ENCODE measurements at regions not wholly inside any gene's neighbourhood (a gene's known extent, or its start where the extent isn't known, plus 50 kb on each side); places are given as distances from the start of the nearest gene placed in this dataset.

DNA sequence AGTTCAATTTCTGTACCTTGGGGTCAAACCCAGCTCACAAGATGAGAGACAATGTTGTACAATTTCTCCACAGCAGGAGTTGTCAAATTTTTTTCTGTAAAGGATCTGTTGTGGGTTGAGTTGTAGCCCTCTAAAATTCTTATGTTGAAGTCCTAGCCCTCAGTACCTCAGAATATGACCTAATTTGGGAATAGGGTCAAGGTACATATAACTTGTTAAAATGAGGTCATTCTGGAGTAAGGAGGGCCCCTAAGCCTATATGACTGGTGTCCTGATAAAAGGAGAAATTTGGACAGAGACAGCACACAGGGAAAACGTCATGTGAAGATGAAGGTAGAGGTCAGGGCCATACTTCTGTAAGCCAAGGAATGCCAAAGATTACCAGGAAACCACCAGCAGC, 264.9 kb downstream of the TTC8 start:
- Histone ChIP-seq H4K8ac (ENCODE audit: extremely low read depth, insufficient read depth, low read length) (no peak overlapping the region), H3K27ac (ENCODE audit: low read depth, low read length) (no peak overlapping the region), H3K36me3 (ENCODE audit: control insufficient read depth in 2 of 4, insufficient read depth in 4 of 4, low read length in 3 of 4) (no peaks in the 10 kb centered on the region), H4K20me1 (replicated peaks in 1 of 2; ENCODE audit: control insufficient read depth in 1 of 2, insufficient read depth in 2 of 2, low read length in 2 of 2) (no peaks in the 10 kb centered on the region), H3K23me2 (ENCODE audit: low read depth, low read length) (no peaks in the 10 kb centered on the region), H2BK15ac (ENCODE audit: low read length) (no peak overlapping the region), H3K23ac (ENCODE audit: insufficient read length) (no peak overlapping the region), H3K18ac (ENCODE audit: extremely low read depth, low read length) (no peak overlapping the region), H3K4me1 (replicated peaks in 1 of 4; ENCODE audit: control insufficient read depth in 3 of 4, insufficient read depth in 4 of 4, low read length in 3 of 4) (no peaks in the 10 kb centered on the region), H3K4me3 (ENCODE audit: extremely low read depth in 1 of 4, insufficient read depth in 2 of 4, low read depth in 3 of 4, low read length in 4 of 4) (no peak overlapping the region), H2BK20ac (ENCODE audit: low read length) (no peak overlapping the region), H2BK120ac (replicated peaks; ENCODE audit: low read depth, low read length) (no peak overlapping the region), H3K9me3 (ENCODE audit: insufficient read depth in 2 of 2, low read depth in 1 of 2, low read length in 1 of 2) (no peaks in the 10 kb centered on the region), H3K79me1 (ENCODE audit: low read depth, low read length) (no peaks in the 10 kb centered on the region), H3K27me3 (replicated peaks in 1 of 4; ENCODE audit: control insufficient read depth in 3 of 4, extremely low read depth in 1 of 4, insufficient read depth in 3 of 4, low read length in 3 of 4) (no peaks in the 10 kb centered on the region; a peak in 1 of 7 replicates), H4K91ac (replicated peaks; ENCODE audit: insufficient read length, low read length) (no peak overlapping the region), H4K5ac (ENCODE audit: insufficient read length, low read depth, low read length) (no peak overlapping the region), H3K9ac (replicated peaks in 1 of 4; ENCODE audit: extremely low read depth in 1 of 4, low read depth in 3 of 4, low read length in 3 of 4) (no peak overlapping the region), H3K14ac (ENCODE audit: insufficient read length) (no peak overlapping the region), H2AFZ (ENCODE audit: low read length) (no peak overlapping the region), H3K4me2 (ENCODE audit: insufficient read depth in 1 of 2, low read depth in 2 of 2, low read length in 2 of 2) (no peak overlapping the region), H3K56ac (replicated peaks; ENCODE audit: insufficient read length, low read depth, low read length) (no peak overlapping the region), H2AK5ac (ENCODE audit: low read depth, low read length) (no peak overlapping the region), H3K79me2 (ENCODE audit: control insufficient read depth in 1 of 2, insufficient read depth in 2 of 2, low read length in 2 of 2) (no peaks in the 10 kb centered on the region), H2BK12ac (ENCODE audit: low read depth, low read length) (no peak overlapping the region), H3K4ac (replicated peaks; ENCODE audit: insufficient read length, low read depth, low read length) (no peak overlapping the region), H2BK5ac (ENCODE audit: low read depth, low read length) (no peak overlapping the region)
- POLR2A ChIA-PET (ENCODE audit: partially characterized antibody) = no interaction called here
- DNase-seq (ENCODE audit: low read depth in 1 of 2, low spot score in 2 of 2) (no peak), FAIRE-seq (no peak)
- CTCF ChIA-PET (ENCODE audit: partially characterized antibody) = no interaction called here
- TF ChIP-seq, protein P1, sequence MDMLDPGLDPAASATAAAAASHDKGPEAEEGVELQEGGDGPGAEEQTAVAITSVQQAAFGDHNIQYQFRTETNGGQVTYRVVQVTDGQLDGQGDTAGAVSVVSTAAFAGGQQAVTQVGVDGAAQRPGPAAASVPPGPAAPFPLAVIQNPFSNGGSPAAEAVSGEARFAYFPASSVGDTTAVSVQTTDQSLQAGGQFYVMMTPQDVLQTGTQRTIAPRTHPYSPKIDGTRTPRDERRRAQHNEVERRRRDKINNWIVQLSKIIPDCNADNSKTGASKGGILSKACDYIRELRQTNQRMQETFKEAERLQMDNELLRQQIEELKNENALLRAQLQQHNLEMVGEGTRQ (IDR thresholded peaks at IDR 0.05; ENCODE audit: low read length) = no peak
- TF ChIP-seq CHD2 (IDR thresholded peaks at IDR 0.05; ENCODE audit: low read length) (no peak), KDM5A (IDR thresholded peaks at IDR 0.05; ENCODE audit: low read length) (no peak), HDAC2 (IDR thresholded peaks at IDR 0.05; ENCODE audit: borderline replicate concordance in 1 of 2, low read depth in 2 of 2, low read length in 2 of 2) (no peak), ASH2L (IDR thresholded peaks at IDR 0.05; ENCODE audit: low read length) (no peak), SIX5 (IDR thresholded peaks at IDR 0.05; ENCODE audit: low read depth, low read length) (no peak), RBBP5 (IDR thresholded peaks at IDR 0.05; ENCODE audit: borderline replicate concordance, low read depth, low read length) (no peak), JUN (IDR thresholded peaks at IDR 0.05; ENCODE audit: low read depth, low read length) (no peak), POLR2A (IDR thresholded peaks at IDR 0.05; ENCODE audit: control extremely low read depth in 1 of 2, low read depth in 2 of 2, low read length in 2 of 2) (no peak)
- TF ChIP-seq, protein P2, sequence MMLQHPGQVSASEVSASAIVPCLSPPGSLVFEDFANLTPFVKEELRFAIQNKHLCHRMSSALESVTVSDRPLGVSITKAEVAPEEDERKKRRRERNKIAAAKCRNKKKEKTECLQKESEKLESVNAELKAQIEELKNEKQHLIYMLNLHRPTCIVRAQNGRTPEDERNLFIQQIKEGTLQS (IDR thresholded peaks at IDR 0.05; ENCODE audit: insufficient read depth, low read depth, low read length) = no peak
- TF ChIP-seq, protein P3, sequence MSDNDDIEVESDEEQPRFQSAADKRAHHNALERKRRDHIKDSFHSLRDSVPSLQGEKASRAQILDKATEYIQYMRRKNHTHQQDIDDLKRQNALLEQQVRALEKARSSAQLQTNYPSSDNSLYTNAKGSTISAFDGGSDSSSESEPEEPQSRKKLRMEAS (IDR thresholded peaks at IDR 0.05) = no peak
- WGBS, 2 experiments (ENCODE audit: extremely low coverage in 1 of 2, insufficient coverage in 1 of 2, insufficient read length in 1 of 2, insufficient replicate concordance in 2 of 2, low coverage in 1 of 2, low lambda C conversion rate in 2 of 2, missing lambda C conversion rate in 1 of 2) = 92% methylated on average over 1 of the region's 1 CpG; no CpG with 5 or more reads in 1 of the 2 experiments

Data from H1 (cell line).